Astrocyte (in vitro differentiated cells and primary cell): ENCODE measurements at regions not wholly inside any gene's neighbourhood (a gene's known extent, or its start where the extent isn't known, plus 50 kb on each side); places are given as distances from the start of the nearest gene placed in this dataset.

Source experiments
- DNase-seq: peaks from one replicate; pipeline ENCODE4 v3.0.0-alpha.2; 2010; ENCODE audit warnings: low read depth
- FAIRE-seq: peaks from 2 replicates; lab custom pipeline; 2011; peaks lifted over from hg19 to GRCh38; lab: Jason Lieb, UNC
- H2AFZ ChIP-seq: 2 replicates; pipeline ENCODE4 v1.6.0; 2012; ENCODE audit warnings: low read depth, low read length, inconsistent platforms
- H3K27ac ChIP-seq: 2 replicates; pipeline ENCODE4 v1.5.1; 2011; ENCODE audit warnings: low read depth, low read length, inconsistent platforms
- H3K27me3 ChIP-seq: 2 replicates; pipeline ENCODE4 v1.6.0; 2011; ENCODE audit warnings: low read length, inconsistent platforms; ENCODE audit not compliant: insufficient read depth
- H3K36me3 ChIP-seq: 2 replicates; pipeline ENCODE4 v1.5.1; 2011; ENCODE audit warnings: low read length, inconsistent platforms; ENCODE audit not compliant: insufficient read depth
- H3K4me1 ChIP-seq: 2 replicates; pipeline ENCODE4 v1.5.1; 2011; ENCODE audit warnings: low read length, inconsistent platforms; ENCODE audit not compliant: insufficient read depth
- H3K4me2 ChIP-seq: 2 replicates; pipeline ENCODE4 v1.6.0; 2012; ENCODE audit warnings: low read length, inconsistent platforms
- H3K4me3 ChIP-seq: 2 replicates; pipeline ENCODE4 v1.5.1; 2011; ENCODE audit warnings: low read depth, mild to moderate bottlenecking, low read length, inconsistent platforms; ENCODE audit not compliant: insufficient read depth
- H3K79me2 ChIP-seq: 2 replicates; pipeline ENCODE4 v1.6.0; 2012; ENCODE audit warnings: mild to moderate bottlenecking, low read length, inconsistent platforms; ENCODE audit not compliant: insufficient read depth
- H3K9ac ChIP-seq: 2 replicates; pipeline ENCODE4 v1.6.0; 2012; ENCODE audit warnings: mild to moderate bottlenecking, low read length, inconsistent platforms
- H3K9me3 ChIP-seq: 2 replicates; pipeline ENCODE4 v1.5.1; 2012; ENCODE audit warnings: low read depth, mild to moderate bottlenecking, low read length, inconsistent platforms; ENCODE audit not compliant: insufficient read depth
- H4K20me1 ChIP-seq: 2 replicates; pipeline ENCODE4 v1.6.0; 2012; ENCODE audit warnings: low read length, inconsistent platforms; ENCODE audit not compliant: insufficient read depth
- H3K27ac Mint-ChIP-seq: one replicate; pipeline ENCODE4 v1.8.0; 2021; ENCODE audit warnings: mild to moderate bottlenecking, mixed read lengths; ENCODE audit not compliant: unreplicated experiment
- H3K27me3 Mint-ChIP-seq: one replicate; pipeline ENCODE4 v1.8.0; 2021; ENCODE audit warnings: low read depth, mixed read lengths; ENCODE audit not compliant: unreplicated experiment
- H3K36me3 Mint-ChIP-seq: one replicate; pipeline ENCODE4 v1.8.0; 2021; ENCODE audit warnings: low read depth, mixed read lengths; ENCODE audit not compliant: unreplicated experiment
- H3K4me1 Mint-ChIP-seq: one replicate; pipeline ENCODE4 v1.8.0; 2021; ENCODE audit warnings: low read depth, mixed read lengths; ENCODE audit not compliant: unreplicated experiment
- H3K4me3 Mint-ChIP-seq: one replicate; pipeline ENCODE4 v1.8.0; 2021; ENCODE audit warnings: mild to moderate bottlenecking, moderate library complexity, mixed read lengths; ENCODE audit not compliant: unreplicated experiment
- H3K9me3 Mint-ChIP-seq: one replicate; pipeline ENCODE4 v1.8.0; 2021; ENCODE audit warnings: mild to moderate bottlenecking, mixed read lengths; ENCODE audit not compliant: unreplicated experiment
- CTCF ChIP-seq: IDR thresholded peaks from 2 replicates; pipeline ENCODE4 v1.5.1; 2011; ENCODE audit warnings: low read depth, mild to moderate bottlenecking, inconsistent platforms, low read length, moderate library complexity; ENCODE audit not compliant: insufficient read depth
- EZH2 ChIP-seq: IDR thresholded peaks from 2 replicates; pipeline ENCODE4 v1.6.1; 2012; ENCODE audit warnings: mild to moderate bottlenecking, low read length, inconsistent platforms; ENCODE audit not compliant: insufficient read depth

- no peak overlapping the region for H3K27ac Mint-ChIP-seq
- Histone ChIP-seq H3K4me2 (no peak overlapping the region), H3K27ac (no peak overlapping the region), H3K79me2 (no peaks in the 10 kb centered on the region), H2AFZ (no peak overlapping the region), H3K36me3 (no peaks in the 10 kb centered on the region), H3K27me3 (no peaks in the 10 kb centered on the region), H3K4me3 (no peak overlapping the region), H3K9ac (no peak overlapping the region), H4K20me1 (no peaks in the 10 kb centered on the region), H3K4me1 (peaks cover 7% of the 10 kb centered on the region), H3K9me3 (no peaks in the 10 kb centered on the region)
- peaks cover 3% of the 10 kb centered on the region for H3K4me1 Mint-ChIP-seq
- no peaks in the 10 kb centered on the region for H3K36me3 Mint-ChIP-seq
- peaks cover 11% of the 10 kb centered on the region for H3K27me3 Mint-ChIP-seq
- FAIRE-seq (no peak), DNase-seq (no peak)
- TF ChIP-seq EZH2 = no peak
- no peak for TF ChIP-seq CTCF
- H3K9me3 Mint-ChIP-seq = no peaks in the 10 kb centered on the region
- H3K4me3 Mint-ChIP-seq = no peak overlapping the region
Measured at GRCh38 chr4:54571293-54572151, 86.2 kb upstream of the KIT start.

- no peak overlapping the region for H3K4me2 ChIP-seq
- no peaks in the 10 kb centered on the region for H3K9me3 ChIP-seq
- peaks cover 11% of the 10 kb centered on the region for H3K27me3 Mint-ChIP-seq
- TF ChIP-seq CTCF (no peak), EZH2 (no peak)
- no peak overlapping the region for H2AFZ ChIP-seq
- no peaks in the 10 kb centered on the region for H3K36me3 ChIP-seq
- H3K4me1 ChIP-seq = peaks cover 7% of the 10 kb centered on the region
- no peaks in the 10 kb centered on the region for H3K27me3 ChIP-seq
- DNase-seq = no peak
- H3K4me3 Mint-ChIP-seq = no peak overlapping the region
- no peak for FAIRE-seq
- no peaks in the 10 kb centered on the region for H3K36me3 Mint-ChIP-seq
- H4K20me1 ChIP-seq = no peaks in the 10 kb centered on the region
- H3K27ac ChIP-seq = no peak overlapping the region
- H3K9me3 Mint-ChIP-seq = no peaks in the 10 kb centered on the region
- no peak overlapping the region for H3K4me3 ChIP-seq
- no peak overlapping the region for H3K9ac ChIP-seq
- H3K79me2 ChIP-seq = no peaks in the 10 kb centered on the region
- peaks cover 3% of the 10 kb centered on the region for H3K4me1 Mint-ChIP-seq
- no peak overlapping the region for H3K27ac Mint-ChIP-seq
Measured at GRCh38 chr4:54572152-54572542, 85.6 kb upstream of the KIT start.

GRCh38 chr4:54574500-54574899 lies 83.3 kb upstream of the KIT start:
- H3K4me1 ChIP-seq = no peaks in the 10 kb centered on the region
- no peak overlapping the region for H3K27ac ChIP-seq
- no peak for FAIRE-seq
- no peaks in the 10 kb centered on the region for H3K79me2 ChIP-seq
- no peaks in the 10 kb centered on the region for H3K36me3 ChIP-seq
- Mint-ChIP-seq H3K27me3 (peaks cover 11% of the 10 kb centered on the region), H3K9me3 (no peaks in the 10 kb centered on the region), H3K27ac (no peak overlapping the region), H3K4me1 (no peaks in the 10 kb centered on the region), H3K36me3 (no peaks in the 10 kb centered on the region), H3K4me3 (no peak overlapping the region)
- no peak overlapping the region for H3K4me3 ChIP-seq
- no peak for DNase-seq
- H2AFZ ChIP-seq = no peak overlapping the region
- no peaks in the 10 kb centered on the region for H3K9me3 ChIP-seq
- no peak overlapping the region for H3K4me2 ChIP-seq
- no peak overlapping the region for H3K9ac ChIP-seq
- H4K20me1 ChIP-seq = no peaks in the 10 kb centered on the region
- TF ChIP-seq CTCF = no peak
- no peak for TF ChIP-seq EZH2
- H3K27me3 ChIP-seq = no peaks in the 10 kb centered on the region
